NT2/D1 (cell line): ENCODE measurements at regions not wholly inside any gene's neighbourhood (a gene's known extent, or its start where the extent isn't known, plus 50 kb on each side); places are given as distances from the start of the nearest gene placed in this dataset.

ENCODE experiments used
- DNase-seq: peaks from one replicate; pipeline ENCODE4 v3.0.0-alpha.2; 2011; ENCODE audit warnings: low read depth, low spot score
- H3K27me3 ChIP-seq: 2 replicates; pipeline ENCODE4 v1.6.0; 2011; ENCODE audit warnings: mild to moderate bottlenecking; ENCODE audit not compliant: insufficient read length, insufficient read depth
- H3K36me3 ChIP-seq: 2 replicates; pipeline ENCODE4 v1.6.1; 2011; ENCODE audit warnings: mild to moderate bottlenecking, low read length, mixed read lengths; ENCODE audit not compliant: insufficient read depth, insufficient read length
- H3K4me1 ChIP-seq: 2 replicates; pipeline ENCODE4 v1.5.1; 2011; ENCODE audit not compliant: insufficient read depth, insufficient read length
- H3K4me3 ChIP-seq: 2 replicates; pipeline ENCODE4 v1.5.1; 2011; ENCODE audit warnings: low read depth; ENCODE audit not compliant: insufficient read length
- H3K9ac ChIP-seq: 2 replicates; pipeline ENCODE4 v1.6.0; 2011; ENCODE audit warnings: low read depth; ENCODE audit not compliant: insufficient read length
- H3K9me3 ChIP-seq: 2 replicates; pipeline ENCODE4 v1.5.1; 2011; ENCODE audit warnings: mild to moderate bottlenecking, low read length; ENCODE audit not compliant: insufficient read depth
- SUZ12 ChIP-seq: IDR thresholded peaks from 2 replicates; pipeline ENCODE4 v1.6.1; 2011; ENCODE audit not compliant: insufficient read length, insufficient read depth; ENCODE audit errors: extremely low read depth
- YY1 ChIP-seq: IDR thresholded peaks from 2 replicates; pipeline ENCODE4 v1.6.1; 2011; ENCODE audit not compliant: insufficient read length, insufficient read depth
- ZNF274 ChIP-seq: IDR thresholded peaks from 2 replicates; pipeline ENCODE4 v1.6.1; 2011; ENCODE audit warnings: mild to moderate bottlenecking, low read depth, low read length

DNA sequence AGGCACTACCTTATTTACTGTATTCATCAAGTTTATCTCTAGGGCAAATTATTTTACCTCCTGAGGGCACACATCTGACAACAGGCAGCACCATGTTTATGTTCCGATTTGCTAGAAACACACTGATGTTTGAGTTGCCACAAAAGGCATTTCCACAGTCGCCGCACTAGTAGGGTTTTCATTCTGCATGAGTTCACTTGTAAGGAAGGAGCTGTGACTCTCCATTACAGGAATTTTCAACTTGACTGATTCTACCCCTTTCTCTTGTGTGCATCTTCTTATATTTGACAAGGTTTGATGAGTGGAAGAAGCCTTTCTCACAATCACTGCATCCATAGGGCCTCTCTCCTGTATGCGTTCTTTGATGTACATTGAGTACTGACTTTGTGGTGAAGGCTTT is 455.9 kb upstream of the CNTN5 start:
- H3K4me1 ChIP-seq = no peaks in the 10 kb centered on the region
- TF ChIP-seq ZNF274 (no peak), YY1 (no peak), SUZ12 (no peak)
- H3K27me3 ChIP-seq = no peaks in the 10 kb centered on the region
- H3K36me3 ChIP-seq = no peaks in the 10 kb centered on the region
- DNase-seq = no peak
- H3K4me3 ChIP-seq = no peak overlapping the region
- H3K9ac ChIP-seq = no peak overlapping the region
- no peaks in the 10 kb centered on the region for H3K9me3 ChIP-seq

DNA sequence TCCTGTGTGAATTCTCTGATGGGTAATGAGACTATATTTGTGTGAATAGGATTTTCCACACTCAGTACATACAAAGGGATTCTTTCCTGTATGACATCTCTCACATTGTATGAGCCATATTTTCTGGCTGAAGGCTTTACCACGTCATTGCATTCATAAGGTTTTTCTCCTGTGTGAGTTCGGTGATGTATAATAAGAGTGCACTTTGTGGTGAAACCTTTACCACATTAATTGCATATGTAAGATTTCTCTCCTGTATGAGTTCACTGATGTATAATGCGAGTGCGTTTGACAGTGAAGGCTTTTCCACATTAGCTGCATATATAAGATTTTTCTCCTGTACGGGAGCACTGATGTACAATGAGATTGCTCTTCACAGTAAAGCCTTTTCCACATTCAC is 455.4 kb upstream of the CNTN5 start:
- no peak for DNase-seq
- Histone ChIP-seq H3K9ac (no peak overlapping the region), H3K4me3 (no peak overlapping the region), H3K9me3 (no peaks in the 10 kb centered on the region), H3K27me3 (no peaks in the 10 kb centered on the region), H3K36me3 (no peaks in the 10 kb centered on the region), H3K4me1 (no peaks in the 10 kb centered on the region)
- TF ChIP-seq YY1 (no peak), SUZ12 (no peak), ZNF274 (no peak)

- Histone ChIP-seq H3K9ac (no peak overlapping the region), H3K4me1 (no peaks in the 10 kb centered on the region), H3K4me3 (no peak overlapping the region), H3K36me3 (no peaks in the 10 kb centered on the region), H3K27me3 (no peaks in the 10 kb centered on the region), H3K9me3 (no peaks in the 10 kb centered on the region)
- DNase-seq = no peak
- TF ChIP-seq ZNF274 (no peak), YY1 (no peak), SUZ12 (no peak)
These were observed 453.8 kb upstream of the CNTN5 start for GRCh38 chr11:98566978-98567377.

DNA sequence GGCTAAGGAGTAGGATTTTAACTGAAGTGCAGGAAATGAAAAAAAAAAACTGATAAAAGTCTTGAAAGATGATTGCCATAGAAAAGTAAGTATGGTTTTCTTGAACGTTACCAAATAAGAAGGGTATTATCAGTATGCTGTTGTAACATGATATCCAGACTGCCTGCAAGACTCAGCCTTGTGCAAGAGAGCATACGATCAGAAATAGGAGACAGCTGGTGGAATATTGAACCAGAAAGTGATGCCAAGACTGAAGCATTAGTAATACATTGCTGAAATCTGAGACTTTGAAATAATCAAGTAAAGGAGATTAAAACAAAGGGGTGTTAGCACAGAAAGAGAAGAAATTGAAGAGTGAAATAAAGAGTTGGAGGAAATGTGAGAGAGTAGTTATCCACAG is 452.7 kb upstream of the CNTN5 start:
- no peak for DNase-seq
- H3K36me3 ChIP-seq = no peaks in the 10 kb centered on the region
- H3K9ac ChIP-seq = no peak overlapping the region
- H3K4me3 ChIP-seq = no peak overlapping the region
- TF ChIP-seq SUZ12 (no peak), ZNF274 (no peak), YY1 (no peak)
- no peaks in the 10 kb centered on the region for H3K4me1 ChIP-seq
- no peaks in the 10 kb centered on the region for H3K27me3 ChIP-seq
- H3K9me3 ChIP-seq = no peaks in the 10 kb centered on the region

DNA sequence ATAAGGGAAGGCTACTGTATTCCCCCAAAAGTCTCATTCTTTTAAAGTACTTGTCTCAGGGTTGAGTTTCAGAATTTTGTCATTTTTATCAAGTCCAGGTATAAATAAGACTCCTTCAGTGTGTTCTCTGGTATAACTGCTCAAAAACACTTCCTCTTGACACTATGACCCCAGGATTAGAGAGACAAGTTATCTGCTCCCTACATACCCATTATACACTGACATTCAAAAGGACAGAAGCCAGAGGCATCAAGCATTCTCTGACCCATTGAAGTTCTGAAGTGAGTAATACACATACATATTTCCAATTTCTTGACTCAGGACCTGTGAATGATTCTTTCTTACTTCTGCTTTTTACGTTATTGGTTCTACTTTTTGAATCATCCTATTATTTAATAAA is 447.8 kb upstream of the CNTN5 start:
- H3K9ac ChIP-seq = no peak overlapping the region
- no peaks in the 10 kb centered on the region for H3K9me3 ChIP-seq
- no peaks in the 10 kb centered on the region for H3K27me3 ChIP-seq
- no peaks in the 10 kb centered on the region for H3K4me1 ChIP-seq
- H3K4me3 ChIP-seq = no peak overlapping the region
- no peak for DNase-seq
- TF ChIP-seq SUZ12 = no peak
- no peak for TF ChIP-seq ZNF274
- TF ChIP-seq YY1 = no peak
- H3K36me3 ChIP-seq = no peaks in the 10 kb centered on the region

DNA sequence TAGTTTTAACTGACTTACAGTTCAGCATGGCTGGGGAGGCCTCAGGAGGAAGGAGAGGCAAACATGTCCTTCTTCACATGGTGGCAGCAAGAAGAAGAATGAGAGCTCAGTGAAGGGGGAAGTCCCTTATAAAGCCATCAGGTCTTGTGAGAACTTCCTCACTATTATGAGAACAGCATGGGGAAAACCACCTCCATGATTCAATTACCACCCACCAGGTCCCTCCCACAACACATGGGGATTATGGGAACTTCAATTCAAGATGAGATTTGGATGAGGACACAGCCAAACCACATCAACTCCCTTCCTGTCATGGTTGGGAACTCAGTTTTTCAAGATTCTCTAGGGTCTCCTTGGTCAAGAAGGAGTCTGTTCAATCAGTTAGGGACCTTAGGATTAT is 432.9 kb upstream of the CNTN5 start:
- no peak for DNase-seq
- no peaks in the 10 kb centered on the region for H3K9me3 ChIP-seq
- no peak for TF ChIP-seq YY1
- no peak for TF ChIP-seq ZNF274
- TF ChIP-seq SUZ12 = no peak
- H3K9ac ChIP-seq = no peak overlapping the region
- no peak overlapping the region for H3K4me3 ChIP-seq
- no peaks in the 10 kb centered on the region for H3K27me3 ChIP-seq
- H3K36me3 ChIP-seq = no peaks in the 10 kb centered on the region
- no peaks in the 10 kb centered on the region for H3K4me1 ChIP-seq

DNA sequence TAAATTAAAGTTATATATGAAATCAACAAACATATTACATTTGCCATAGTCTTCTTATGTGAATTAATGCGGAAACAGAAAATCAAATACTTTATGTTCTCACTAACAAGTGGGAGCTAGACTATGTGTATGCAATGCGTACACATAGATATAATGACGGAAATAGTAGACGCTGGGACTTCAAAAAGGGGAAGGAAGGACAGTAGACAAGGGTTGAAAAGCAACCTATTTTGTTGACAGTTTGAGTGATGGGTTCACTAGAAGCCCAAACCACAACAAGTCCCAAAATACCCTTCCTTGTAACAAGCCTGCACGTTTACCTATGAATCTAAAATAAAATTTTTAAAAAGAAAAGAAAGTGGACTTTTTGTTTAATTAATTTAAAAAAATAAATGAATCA is 430.8 kb upstream of the CNTN5 start:
- H3K36me3 ChIP-seq = no peaks in the 10 kb centered on the region
- H3K4me3 ChIP-seq = no peak overlapping the region
- H3K4me1 ChIP-seq = no peaks in the 10 kb centered on the region
- no peaks in the 10 kb centered on the region for H3K9me3 ChIP-seq
- TF ChIP-seq SUZ12 = no peak
- TF ChIP-seq YY1 = no peak
- no peak for TF ChIP-seq ZNF274
- DNase-seq = no peak
- no peaks in the 10 kb centered on the region for H3K27me3 ChIP-seq
- no peak overlapping the region for H3K9ac ChIP-seq

- Histone ChIP-seq H3K9me3 (no peaks in the 10 kb centered on the region), H3K9ac (no peak overlapping the region), H3K27me3 (no peaks in the 10 kb centered on the region), H3K4me3 (no peak overlapping the region), H3K36me3 (no peaks in the 10 kb centered on the region), H3K4me1 (no peaks in the 10 kb centered on the region)
- TF ChIP-seq YY1 = no peak
- TF ChIP-seq ZNF274 = no peak
- TF ChIP-seq SUZ12 = no peak
- no peak for DNase-seq
These were observed 420.6 kb upstream of the CNTN5 start for GRCh38 chr11:98600103-98600502.
